C1 segment of cervical spinal cord (tissue), 14 donors: ENCODE measurements at regions not wholly inside any gene's neighbourhood (a gene's known extent, or its start where the extent isn't known, plus 50 kb on each side); places are given as distances from the start of the nearest gene placed in this dataset.

Source experiments
- DNase-seq, 14 donors: peaks; one replicate each; lab custom pipeline; 2025; lab: John Stamatoyannopoulos, UW

GRCh38 chr3:164572436-164572835 is 505.9 kb downstream of the SI start:
- no peak for DNase-seq

- no peak for DNase-seq
Measured at GRCh38 chr3:164550857-164551256, 527.4 kb downstream of the SI start.

- no peak for DNase-seq
Measured at GRCh38 chr3:164539215-164539614, 539.1 kb downstream of the SI start.

- no peak for DNase-seq
Measured at GRCh38 chr3:164537485-164537884, 540.8 kb downstream of the SI start.

GRCh38 chr3:164533275-164533674 is 545.0 kb downstream of the SI start:
- no peak for DNase-seq

- DNase-seq, result no peak
Measured at GRCh38 chr3:164526250-164526649, 552.0 kb downstream of the SI start.

- no peak for DNase-seq
Measured at GRCh38 chr3:164524201-164524600, 554.1 kb downstream of the SI start.

GRCh38 chr3:164522073-164522763 is 556.1 kb downstream of the SI start:
- no peak for DNase-seq

- no peak for DNase-seq
Measured at GRCh38 chr3:164521644-164522043, 556.7 kb downstream of the SI start.

- DNase-seq, result no peak
Measured at GRCh38 chr3:164521139-164521538, 557.2 kb downstream of the SI start.

GRCh38 chr3:164515256-164515655 is 563.0 kb downstream of the SI start:
- no peak for DNase-seq

- DNase-seq, result no peak
Measured at GRCh38 chr3:164514576-164514975, 563.7 kb downstream of the SI start.

- no peak for DNase-seq
Measured at GRCh38 chr3:164507886-164508285, 570.4 kb downstream of the SI start.

GRCh38 chr3:164498917-164499316 is 579.4 kb downstream of the SI start:
- no peak for DNase-seq

- no peak for DNase-seq
Measured at GRCh38 chr3:164488893-164489292, 589.4 kb downstream of the SI start.

- DNase-seq, result no peak
Measured at GRCh38 chr3:164486150-164486549, 592.1 kb downstream of the SI start.

GRCh38 chr3:164479978-164480377 is 598.3 kb downstream of the SI start:
- DNase-seq, result no peak

GRCh38 chr3:164479406-164479805 is 598.9 kb downstream of the SI start:
- DNase-seq, result no peak

- DNase-seq, result peak in 1 of 14 donors; percentile 0
Measured at GRCh38 chr3:164478323-164478722, 600.0 kb downstream of the SI start.

GRCh38 chr3:164477403-164477802 is 600.9 kb downstream of the SI start:
- no peak for DNase-seq

- no peak for DNase-seq
Measured at GRCh38 chr3:164476631-164477030, 601.7 kb downstream of the SI start.

- DNase-seq, result no peak
Measured at GRCh38 chr3:164470471-164470870, 607.8 kb downstream of the SI start.

GRCh38 chr3:164468055-164468454 is 610.2 kb downstream of the SI start:
- no peak for DNase-seq

GRCh38 chr3:164467007-164467406 is 611.3 kb downstream of the SI start:
- DNase-seq, result no peak
